Suppressor macrophage treated with lipopolysaccharide for 1 hour (primary cell): ENCODE measurements at regions not wholly inside any gene's neighbourhood (a gene's known extent, or its start where the extent isn't known, plus 50 kb on each side); places are given as distances from the start of the nearest gene placed in this dataset.
A peak's percentile ranks its signal among the peaks of the same experiment; 100 is the strongest.

Experiments used
- DNase-seq, 3 donors: peaks; one replicate each; pipeline ENCODE4 v3.0.0-alpha.2; 2020 to 2022

- DNase-seq, result no peak
These were observed 214.4 kb downstream of the SPRY2 start for GRCh38 chr13:80126389-80127068.

- no peak for DNase-seq
These were observed 217.0 kb downstream of the SPRY2 start for GRCh38 chr13:80123945-80124344.

GRCh38 chr13:80121038-80121437, 219.9 kb downstream of the SPRY2 start:
- no peak for DNase-seq

- no peak for DNase-seq
These were observed 222.4 kb downstream of the SPRY2 start for GRCh38 chr13:80118506-80118905.

- no peak for DNase-seq
These were observed 222.8 kb downstream of the SPRY2 start for GRCh38 chr13:80118099-80118498.

- DNase-seq, result no peak
These were observed 223.4 kb downstream of the SPRY2 start for GRCh38 chr13:80117515-80117914.

GRCh38 chr13:80116107-80116506, 224.8 kb downstream of the SPRY2 start:
- peak in 2 of 3 donors; percentile 27 to 39 for DNase-seq

- no peak for DNase-seq
These were observed 225.3 kb downstream of the SPRY2 start for GRCh38 chr13:80115616-80116015.

- no peak for DNase-seq
These were observed 227.0 kb downstream of the SPRY2 start for GRCh38 chr13:80113714-80114454.

- DNase-seq, result peak; percentile 54 to 76 (median 75)
These were observed 231.6 kb downstream of the SPRY2 start for GRCh38 chr13:80109303-80109702.

- DNase-seq, result no peak
These were observed 235.6 kb downstream of the SPRY2 start for GRCh38 chr13:80105350-80105749.

GRCh38 chr13:80101040-80101439, 239.9 kb downstream of the SPRY2 start:
- DNase-seq, result no peak

- no peak for DNase-seq
These were observed 240.3 kb downstream of the SPRY2 start for GRCh38 chr13:80100636-80101035.

- no peak for DNase-seq
These were observed 243.4 kb downstream of the SPRY2 start for GRCh38 chr13:80097561-80097960.

GRCh38 chr13:80096383-80096782, 244.5 kb downstream of the SPRY2 start:
- no peak for DNase-seq

- no peak for DNase-seq
These were observed 246.4 kb downstream of the SPRY2 start for GRCh38 chr13:80094526-80094925.

GRCh38 chr13:80093888-80094287, 247.0 kb downstream of the SPRY2 start:
- no peak for DNase-seq

GRCh38 chr13:80086304-80086721, 254.6 kb downstream of the SPRY2 start:
- DNase-seq, result no peak

GRCh38 chr13:80083853-80084676, 256.9 kb downstream of the SPRY2 start:
- peak; percentile 14 to 54 (median 48) for DNase-seq

- no peak for DNase-seq
These were observed 257.7 kb downstream of the SPRY2 start for GRCh38 chr13:80083081-80083852.

GRCh38 chr13:80082396-80083080, 258.4 kb downstream of the SPRY2 start:
- no peak for DNase-seq

GRCh38 chr13:80074811-80075210, 266.1 kb downstream of the SPRY2 start:
- no peak for DNase-seq
